ENCODE measurements at regions not wholly inside any gene's neighbourhood (a gene's known extent, or its start where the extent isn't known, plus 50 kb on each side); places are given as distances from the start of the nearest gene placed in this dataset.
"Not testable (repeated sequence)": the region's sequence is repeated elsewhere in the genome, so short reads cannot be mapped to it uniquely, and the experiment has no call there.

DNA sequence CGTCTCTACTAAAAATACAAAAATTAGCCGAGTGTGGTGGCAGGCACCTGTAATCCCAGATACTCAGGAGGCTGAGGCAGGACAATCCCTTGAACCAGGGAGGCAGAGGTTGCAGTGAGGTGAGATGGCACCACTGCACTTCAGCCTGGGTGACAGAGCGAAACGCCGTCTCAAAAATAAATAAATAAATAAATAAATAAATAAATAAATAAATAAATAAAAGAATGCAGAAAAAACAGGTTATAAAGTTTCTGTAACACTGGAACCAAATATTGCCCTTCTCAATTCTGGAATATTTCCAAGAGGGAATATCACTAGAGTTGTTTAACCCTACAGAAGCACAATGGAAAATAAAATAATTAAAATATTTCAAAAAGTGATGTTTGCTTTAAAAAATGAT lies 418.4 kb downstream of the ADAM29 start:
- TF ChIP-seq POLR2A (IDR thresholded peaks at IDR 0.05): not testable (repeated sequence)
- TF ChIP-seq, protein P1, sequence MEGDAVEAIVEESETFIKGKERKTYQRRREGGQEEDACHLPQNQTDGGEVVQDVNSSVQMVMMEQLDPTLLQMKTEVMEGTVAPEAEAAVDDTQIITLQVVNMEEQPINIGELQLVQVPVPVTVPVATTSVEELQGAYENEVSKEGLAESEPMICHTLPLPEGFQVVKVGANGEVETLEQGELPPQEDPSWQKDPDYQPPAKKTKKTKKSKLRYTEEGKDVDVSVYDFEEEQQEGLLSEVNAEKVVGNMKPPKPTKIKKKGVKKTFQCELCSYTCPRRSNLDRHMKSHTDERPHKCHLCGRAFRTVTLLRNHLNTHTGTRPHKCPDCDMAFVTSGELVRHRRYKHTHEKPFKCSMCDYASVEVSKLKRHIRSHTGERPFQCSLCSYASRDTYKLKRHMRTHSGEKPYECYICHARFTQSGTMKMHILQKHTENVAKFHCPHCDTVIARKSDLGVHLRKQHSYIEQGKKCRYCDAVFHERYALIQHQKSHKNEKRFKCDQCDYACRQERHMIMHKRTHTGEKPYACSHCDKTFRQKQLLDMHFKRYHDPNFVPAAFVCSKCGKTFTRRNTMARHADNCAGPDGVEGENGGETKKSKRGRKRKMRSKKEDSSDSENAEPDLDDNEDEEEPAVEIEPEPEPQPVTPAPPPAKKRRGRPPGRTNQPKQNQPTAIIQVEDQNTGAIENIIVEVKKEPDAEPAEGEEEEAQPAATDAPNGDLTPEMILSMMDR (IDR thresholded peaks at IDR 0.05): not testable (repeated sequence)
